Stimulated activated naive CD8-positive, alpha-beta T cell treated with anti-CD3 and anti-CD28 coated beads, Interleukin-15, amount 100 ng/mL, for 72 hours (primary cell): ENCODE measurements at regions not wholly inside any gene's neighbourhood (a gene's known extent, or its start where the extent isn't known, plus 50 kb on each side); places are given as distances from the start of the nearest gene placed in this dataset.

Experiments used
- ATAC-seq: fragments of 150-1000 bp; cut with Tn5 transposase; 2 replicates; pipeline ENCODE4 v1.10.0; 2021; ENCODE audit warnings: mild to moderate bottlenecking, moderate library complexity
- DNase-seq, 2 donors: peaks; one replicate each; pipeline ENCODE4 v3.0.0; 2021 to 2022
- H3K27ac Mint-ChIP-seq, 2 donors: one replicate each; pipeline ENCODE4 v1.8.0; 2022; ENCODE audit warnings: mild to moderate bottlenecking in 2 of 2, mixed read lengths in 2 of 2, moderate library complexity in 2 of 2
- H3K27me3 Mint-ChIP-seq: one replicate; pipeline ENCODE4 v1.8.0; 2022; ENCODE audit warnings: mixed read lengths
- H3K4me1 Mint-ChIP-seq: one replicate; pipeline ENCODE4 v1.8.0; 2022; ENCODE audit warnings: mild to moderate bottlenecking, mixed read lengths
- H3K4me3 Mint-ChIP-seq, 2 donors: one replicate each; pipeline ENCODE4 v1.8.0; 2022; ENCODE audit warnings: mild to moderate bottlenecking in 2 of 2, mixed read lengths in 2 of 2, moderate library complexity in 1 of 2
- H3K9me3 Mint-ChIP-seq, 2 donors: one replicate each; pipeline ENCODE4 v1.8.0; 2022; ENCODE audit warnings: mixed read lengths in 2 of 2

GRCh38 chr12:17278946-17279345, 673.0 kb upstream of the LMO3 start:
- no peak overlapping the region for H3K4me3 Mint-ChIP-seq
- ATAC-seq = no peak
- no peaks in the 10 kb centered on the region for H3K27me3 Mint-ChIP-seq
- no peaks in the 10 kb centered on the region for H3K4me1 Mint-ChIP-seq
- H3K27ac Mint-ChIP-seq = no peak overlapping the region
- peaks cover 7% of the 10 kb centered on the region in 2 donors for H3K9me3 Mint-ChIP-seq
- no peak for DNase-seq

- no peak overlapping the region for H3K4me3 Mint-ChIP-seq
- H3K27me3 Mint-ChIP-seq = no peaks in the 10 kb centered on the region
- DNase-seq (no peak), ATAC-seq (no peak)
- H3K4me1 Mint-ChIP-seq = no peaks in the 10 kb centered on the region
- peaks cover 11 to 17% of the 10 kb centered on the region in 2 donors for H3K9me3 Mint-ChIP-seq
- no peak overlapping the region for H3K27ac Mint-ChIP-seq
These were observed 670.2 kb upstream of the LMO3 start for GRCh38 chr12:17276196-17276595.

- H3K4me1 Mint-ChIP-seq = no peaks in the 10 kb centered on the region
- H3K4me3 Mint-ChIP-seq = no peak overlapping the region
- ATAC-seq (no peak), DNase-seq (no peak)
- H3K27ac Mint-ChIP-seq = no peak overlapping the region
- H3K9me3 Mint-ChIP-seq = peaks cover 0 to 5% of the 10 kb centered on the region in 2 donors
- H3K27me3 Mint-ChIP-seq = no peaks in the 10 kb centered on the region
These were observed 660.9 kb upstream of the LMO3 start for GRCh38 chr12:17266856-17267255.

- no peak overlapping the region for H3K4me3 Mint-ChIP-seq
- H3K27me3 Mint-ChIP-seq = no peaks in the 10 kb centered on the region
- DNase-seq (no peak), ATAC-seq (no peak)
- no peak overlapping the region for H3K27ac Mint-ChIP-seq
- no peaks in the 10 kb centered on the region for H3K4me1 Mint-ChIP-seq
- peaks cover 0 to 5% of the 10 kb centered on the region in 2 donors for H3K9me3 Mint-ChIP-seq
These were observed 658.6 kb upstream of the LMO3 start for GRCh38 chr12:17264603-17265002.

- H3K27ac Mint-ChIP-seq = no peak overlapping the region
- H3K27me3 Mint-ChIP-seq = no peaks in the 10 kb centered on the region
- no peak for DNase-seq
- ATAC-seq = no peak
- H3K4me1 Mint-ChIP-seq = no peaks in the 10 kb centered on the region
- no peak overlapping the region for H3K4me3 Mint-ChIP-seq
- peaks cover 12 to 20% of the 10 kb centered on the region in 2 donors for H3K9me3 Mint-ChIP-seq
These were observed 633.9 kb upstream of the LMO3 start for GRCh38 chr12:17239874-17240273.

GRCh38 chr12:17235996-17236395, 630.0 kb upstream of the LMO3 start:
- Mint-ChIP-seq H3K9me3 (peaks cover 12 to 25% of the 10 kb centered on the region in 2 donors), H3K27ac (no peak overlapping the region)

GRCh38 chr12:17215759-17216570, 610.0 kb upstream of the LMO3 start:
- Mint-ChIP-seq H3K27me3 (no peaks in the 10 kb centered on the region), H3K4me3 (no peak overlapping the region), H3K4me1 (no peaks in the 10 kb centered on the region), H3K27ac (no peak overlapping the region), H3K9me3 (peaks cover 0 to 2% of the 10 kb centered on the region in 2 donors)
- ATAC-seq (no peak), DNase-seq (no peak)

More at GRCh38 chr12:17235996-17236395, 630.0 kb upstream of the LMO3 start:
- ATAC-seq (no peak), DNase-seq (no peak)
- Mint-ChIP-seq H3K4me1 (no peaks in the 10 kb centered on the region), H3K27me3 (no peaks in the 10 kb centered on the region), H3K4me3 (no peak overlapping the region)

- Mint-ChIP-seq H3K27ac (no peak overlapping the region), H3K4me1 (no peaks in the 10 kb centered on the region), H3K27me3 (no peaks in the 10 kb centered on the region), H3K9me3 (peaks cover 0 to 7% of the 10 kb centered on the region in 2 donors), H3K4me3 (no peak overlapping the region)
- ATAC-seq (no peak), DNase-seq (no peak)
These were observed 609.0 kb upstream of the LMO3 start for GRCh38 chr12:17214929-17215328.

GRCh38 chr12:17206553-17206952, 600.6 kb upstream of the LMO3 start:
- no peak for ATAC-seq
- no peaks in the 10 kb centered on the region for H3K27me3 Mint-ChIP-seq
- no peak overlapping the region for H3K27ac Mint-ChIP-seq
- no peak overlapping the region for H3K4me3 Mint-ChIP-seq
- H3K9me3 Mint-ChIP-seq = peaks cover 0 to 16% of the 10 kb centered on the region in 2 donors
- H3K4me1 Mint-ChIP-seq = no peaks in the 10 kb centered on the region
- DNase-seq = no peak

- ATAC-seq (no peak), DNase-seq (no peak)
- Mint-ChIP-seq H3K27ac (no peak overlapping the region), H3K4me3 (no peak overlapping the region), H3K4me1 (no peaks in the 10 kb centered on the region), H3K9me3 (peaks cover 5 to 15% of the 10 kb centered on the region in 2 donors), H3K27me3 (no peaks in the 10 kb centered on the region)
These were observed 598.5 kb upstream of the LMO3 start for GRCh38 chr12:17204289-17205054.

GRCh38 chr12:17203497-17203896, 597.5 kb upstream of the LMO3 start:
- no peak for ATAC-seq
- no peaks in the 10 kb centered on the region for H3K4me1 Mint-ChIP-seq
- H3K9me3 Mint-ChIP-seq = peaks cover 5 to 22% of the 10 kb centered on the region in 2 donors
- no peaks in the 10 kb centered on the region for H3K27me3 Mint-ChIP-seq
- no peak for DNase-seq
- no peak overlapping the region for H3K27ac Mint-ChIP-seq
- no peak overlapping the region for H3K4me3 Mint-ChIP-seq

- Mint-ChIP-seq H3K27ac (no peak overlapping the region), H3K4me1 (no peaks in the 10 kb centered on the region), H3K9me3 (peaks cover 10 to 19% of the 10 kb centered on the region in 2 donors)
These were observed 592.0 kb upstream of the LMO3 start for GRCh38 chr12:17197971-17198370.

GRCh38 chr12:17192721-17193120, 586.8 kb upstream of the LMO3 start:
- Mint-ChIP-seq H3K4me1 (no peaks in the 10 kb centered on the region), H3K4me3 (no peak overlapping the region), H3K9me3 (peaks cover 5 to 12% of the 10 kb centered on the region in 2 donors), H3K27ac (no peak overlapping the region), H3K27me3 (no peaks in the 10 kb centered on the region)
- ATAC-seq = no peak
- no peak for DNase-seq

More at GRCh38 chr12:17197971-17198370, 592.0 kb upstream of the LMO3 start:
- Mint-ChIP-seq H3K27me3 (no peaks in the 10 kb centered on the region), H3K4me3 (no peak overlapping the region)
- DNase-seq = no peak
- ATAC-seq = no peak

GRCh38 chr12:17169726-17170471, 563.9 kb upstream of the LMO3 start:
- Mint-ChIP-seq H3K4me3 (no peak overlapping the region), H3K9me3 (peaks cover 0 to 7% of the 10 kb centered on the region in 2 donors), H3K27ac (no peak overlapping the region), H3K4me1 (no peaks in the 10 kb centered on the region), H3K27me3 (no peaks in the 10 kb centered on the region)
- ATAC-seq (no peak), DNase-seq (no peak)

GRCh38 chr12:17159506-17160300, 553.7 kb upstream of the LMO3 start:
- Mint-ChIP-seq H3K4me1 (no peaks in the 10 kb centered on the region), H3K27me3 (no peaks in the 10 kb centered on the region), H3K4me3 (no peak overlapping the region), H3K9me3 (peaks cover 10 to 11% of the 10 kb centered on the region in 2 donors), H3K27ac (no peak overlapping the region)
- ATAC-seq = no peak
- no peak for DNase-seq
